CD14-positive monocyte (primary cell): ENCODE measurements at regions not wholly inside any gene's neighbourhood (a gene's known extent, or its start where the extent isn't known, plus 50 kb on each side); places are given as distances from the start of the nearest gene placed in this dataset.

ENCODE experiments used
- DNase-seq, 3 donors: peaks; one replicate each; pipeline ENCODE4 v3.0.0-alpha.2; 2011 to 2022
- H2AFZ ChIP-seq: 2 replicates; pipeline ENCODE4 v1.6.0; 2012; ENCODE audit warnings: mild to moderate bottlenecking, low read depth, low read length, inconsistent platforms; ENCODE audit not compliant: insufficient read depth, poor library complexity, severe bottlenecking
- H3K27ac ChIP-seq, 2 donors: 1 replicate in 1 of 2; 2 replicates in 1 of 2; pipeline ENCODE4 v1.5.1; 2012 to 2013; ENCODE audit warnings: low read length in 2 of 2, control low read depth in 1 of 2, inconsistent platforms in 1 of 2, low read depth in 1 of 2, mild to moderate bottlenecking in 1 of 2
- H3K27me3 ChIP-seq, 2 donors: one replicate each; pipeline versions ENCODE4 v1.6.0 to v1.6.1; 2011 to 2013; ENCODE audit warnings: low read length in 2 of 2; ENCODE audit not compliant: control insufficient read depth in 2 of 2, insufficient read depth in 2 of 2
- H3K36me3 ChIP-seq, 2 donors: replicated peaks in 1 of 2; 1 replicate in 1 of 2; 2 replicates in 1 of 2; pipeline versions ENCODE4 v1.5.1 to v1.6.1; 2012 to 2013; ENCODE audit warnings: low read length in 2 of 2, control low read depth in 1 of 2, inconsistent platforms in 1 of 2, mild to moderate bottlenecking in 1 of 2; ENCODE audit not compliant: insufficient read depth in 2 of 2, control insufficient read depth in 1 of 2
- H3K4me1 ChIP-seq, 2 donors: 1 replicate in 1 of 2; 2 replicates in 1 of 2; pipeline versions ENCODE4 v1.5.1 to v1.6.1; 2012 to 2013; ENCODE audit warnings: low read length in 2 of 2, control low read depth in 1 of 2, inconsistent platforms in 1 of 2, mild to moderate bottlenecking in 1 of 2, moderate library complexity in 1 of 2; ENCODE audit not compliant: insufficient read depth in 2 of 2, control insufficient read depth in 1 of 2
- H3K4me2 ChIP-seq: replicated peaks from 2 replicates; pipeline ENCODE3; 2012; ENCODE audit warnings: low read length, moderate library complexity, mild to moderate bottlenecking; ENCODE audit not compliant: poor library complexity, severe bottlenecking; ENCODE audit errors: extremely low read depth
- H3K4me3 ChIP-seq, 3 experiments: fragments of 200-600 bp in 1 of 3; sonication (generic) in 1 of 3; replicated peaks in 1 of 3; 1 replicate in 2 of 3; 2 replicates in 1 of 3; pipeline ENCODE4 v1.5.1; 2011 to 2013; ENCODE audit warnings: low read length in 3 of 3, mild to moderate bottlenecking in 3 of 3, control low read depth in 2 of 3, low read depth in 2 of 3, inconsistent platforms in 1 of 3, moderate library complexity in 1 of 3
- H3K79me2 ChIP-seq: 2 replicates; pipeline ENCODE4 v1.6.0; 2012; ENCODE audit warnings: mild to moderate bottlenecking, control low read depth, inconsistent platforms, low read length, moderate library complexity; ENCODE audit not compliant: insufficient read depth
- H3K9ac ChIP-seq: 2 replicates; pipeline ENCODE4 v1.6.0; 2017; ENCODE audit warnings: low read length, mild to moderate bottlenecking; ENCODE audit not compliant: insufficient read depth, poor library complexity, severe bottlenecking
- H3K9me3 ChIP-seq, 2 donors: replicated peaks in 1 of 2; 1 replicate in 1 of 2; 2 replicates in 1 of 2; pipeline versions ENCODE4 v1.5.1 to v1.6.1; 2012 to 2013; ENCODE audit warnings: low read length in 2 of 2, control low read depth in 1 of 2; ENCODE audit not compliant: control insufficient read depth in 1 of 2, insufficient read depth in 1 of 2
- H4K20me1 ChIP-seq: 2 replicates; pipeline ENCODE4 v1.6.0; 2012; ENCODE audit warnings: mild to moderate bottlenecking, low read length, control low read depth, moderate library complexity; ENCODE audit not compliant: insufficient read depth
- H3K27ac Mint-ChIP-seq, 7 donors: one replicate each; pipeline ENCODE4 v1.8.0; 2020; ENCODE audit warnings: mild to moderate bottlenecking in 7 of 7, mixed read lengths in 7 of 7, moderate library complexity in 6 of 7, inconsistent platforms in 2 of 7
- H3K27me3 Mint-ChIP-seq, 3 donors: one replicate each; pipeline ENCODE4 v1.8.0; 2021 to 2022; ENCODE audit warnings: low read depth in 3 of 3, mild to moderate bottlenecking in 3 of 3, mixed read lengths in 3 of 3, moderate library complexity in 3 of 3, inconsistent platforms in 1 of 3
- H3K36me3 Mint-ChIP-seq, 2 donors: one replicate each; pipeline ENCODE4 v1.8.0; 2020; ENCODE audit warnings: mixed read lengths in 2 of 2, inconsistent platforms in 1 of 2, mild to moderate bottlenecking in 1 of 2
- H3K4me1 Mint-ChIP-seq: one replicate; pipeline ENCODE4 v1.8.0; 2020; ENCODE audit warnings: mild to moderate bottlenecking, mixed read lengths
- H3K4me3 Mint-ChIP-seq, 2 donors: one replicate each; pipeline ENCODE4 v1.8.0; 2020; ENCODE audit warnings: mild to moderate bottlenecking in 2 of 2, mixed read lengths in 2 of 2, moderate library complexity in 1 of 2
- H3K9me3 Mint-ChIP-seq, 7 donors: one replicate each; pipeline ENCODE4 v1.8.0; 2020 to 2022; ENCODE audit warnings: mixed read lengths in 7 of 7, mild to moderate bottlenecking in 6 of 7, moderate library complexity in 6 of 7, inconsistent platforms in 2 of 7
- WGBS: methylation state at CpG from one replicate; pipeline ENCODE4 v1.1.5; 2013; ENCODE audit warnings: missing lambda C conversion rate; ENCODE audit not compliant: insufficient coverage; 5-methylcytosine and 5-hydroxymethylcytosine counted together
- intact Hi-C, 2 donors: fragments of 100-400 bp; cut with micrococcal nuclease; formaldehyde crosslinking; loops; one replicate each; pipeline versions ENCODE4 v1.15.0 to v1.15.1; 2023
- TF ChIP-seq, protein P1 (sequence below): fragments of 200-600 bp; IDR thresholded peaks from one replicate; pipeline ENCODE4 v1.8.0; 2022; ENCODE audit warnings: antibody characterized with exemption, mild to moderate bottlenecking

DNA sequence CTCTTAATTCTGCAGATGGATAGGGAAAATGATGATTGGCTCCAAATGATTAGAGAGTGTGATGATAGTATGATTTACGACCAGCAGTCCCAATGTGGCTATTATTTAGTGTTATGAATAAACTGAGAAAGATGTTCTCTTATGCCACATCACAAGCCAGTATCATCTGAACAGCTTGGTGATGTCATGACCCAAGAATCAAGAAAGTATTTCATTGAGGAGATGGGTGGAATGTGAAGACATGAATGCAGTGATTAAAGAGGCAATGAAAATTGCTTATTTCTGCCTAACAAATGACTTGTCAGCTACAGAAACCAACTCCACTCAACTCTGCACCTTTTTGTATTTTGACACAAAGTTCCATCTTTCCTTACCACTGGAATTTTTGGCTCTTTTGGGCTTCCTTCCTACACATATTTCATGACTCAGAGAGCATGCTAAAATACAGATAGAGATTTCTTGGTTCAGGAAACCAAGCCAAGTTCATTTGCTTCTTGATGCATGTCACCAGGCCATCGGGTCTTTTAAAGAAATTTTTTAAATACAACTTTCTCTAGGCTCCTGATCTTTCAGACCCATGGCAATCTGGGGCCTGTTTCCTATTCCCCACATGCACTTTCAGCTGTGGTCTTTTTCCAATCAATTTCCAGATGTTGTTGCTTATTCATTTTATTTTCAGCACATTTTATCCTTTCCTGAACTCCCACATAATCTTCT, 174.2 kb downstream of the HHIP start:
- Mint-ChIP-seq H3K4me1 (no peaks in the 10 kb centered on the region), H3K36me3 (no peaks in the 10 kb centered on the region), H3K4me3 (no peak overlapping the region), H3K9me3 (peaks cover 0 to 5% (median 2%) of the 10 kb centered on the region in 7 donors), H3K27ac (no peak overlapping the region), H3K27me3 (no peaks in the 10 kb centered on the region)
- Histone ChIP-seq H3K4me1 (no peaks in the 10 kb centered on the region), H3K9ac (no peak overlapping the region), H3K4me2 (no peak overlapping the region), H3K4me3 (no peak overlapping the region), H3K79me2 (no peaks in the 10 kb centered on the region), H3K27me3 (no peaks in the 10 kb centered on the region), H2AFZ (no peak overlapping the region), H3K9me3 (no peaks in the 10 kb centered on the region), H4K20me1 (no peaks in the 10 kb centered on the region), H3K36me3 (no peaks in the 10 kb centered on the region), H3K27ac (no peak overlapping the region)
- intact Hi-C loops, result no loop called here
- DNase-seq, result no peak
- WGBS, result 67% methylated on average over 1 of the region's 2 CpGs
- TF ChIP-seq, protein P1, sequence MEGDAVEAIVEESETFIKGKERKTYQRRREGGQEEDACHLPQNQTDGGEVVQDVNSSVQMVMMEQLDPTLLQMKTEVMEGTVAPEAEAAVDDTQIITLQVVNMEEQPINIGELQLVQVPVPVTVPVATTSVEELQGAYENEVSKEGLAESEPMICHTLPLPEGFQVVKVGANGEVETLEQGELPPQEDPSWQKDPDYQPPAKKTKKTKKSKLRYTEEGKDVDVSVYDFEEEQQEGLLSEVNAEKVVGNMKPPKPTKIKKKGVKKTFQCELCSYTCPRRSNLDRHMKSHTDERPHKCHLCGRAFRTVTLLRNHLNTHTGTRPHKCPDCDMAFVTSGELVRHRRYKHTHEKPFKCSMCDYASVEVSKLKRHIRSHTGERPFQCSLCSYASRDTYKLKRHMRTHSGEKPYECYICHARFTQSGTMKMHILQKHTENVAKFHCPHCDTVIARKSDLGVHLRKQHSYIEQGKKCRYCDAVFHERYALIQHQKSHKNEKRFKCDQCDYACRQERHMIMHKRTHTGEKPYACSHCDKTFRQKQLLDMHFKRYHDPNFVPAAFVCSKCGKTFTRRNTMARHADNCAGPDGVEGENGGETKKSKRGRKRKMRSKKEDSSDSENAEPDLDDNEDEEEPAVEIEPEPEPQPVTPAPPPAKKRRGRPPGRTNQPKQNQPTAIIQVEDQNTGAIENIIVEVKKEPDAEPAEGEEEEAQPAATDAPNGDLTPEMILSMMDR, result no peak

DNA sequence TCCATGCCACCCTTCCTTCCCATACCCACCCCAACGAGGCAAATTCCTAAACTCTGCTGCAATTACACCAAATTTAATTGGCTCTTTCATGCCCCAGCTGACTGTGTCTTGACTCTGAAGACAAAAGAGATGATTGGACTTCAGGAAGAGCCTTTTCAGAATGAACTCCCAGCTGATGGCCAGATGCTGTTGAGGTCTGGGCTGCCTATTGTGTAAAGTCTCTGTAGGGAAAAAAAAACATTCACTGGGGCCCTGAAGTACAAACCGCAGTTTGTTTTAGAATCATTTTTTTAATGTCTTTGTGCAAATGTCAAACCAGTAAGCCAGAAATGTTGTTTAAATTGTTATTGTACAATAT, 174.8 kb downstream of the HHIP start:
- H3K4me3 Mint-ChIP-seq, result no peak overlapping the region
- H3K9me3 Mint-ChIP-seq, result peaks cover 0 to 5% (median 2%) of the 10 kb centered on the region in 7 donors
- intact Hi-C loops, result no loop called here
- H3K27ac Mint-ChIP-seq, result no peak overlapping the region
- H3K27me3 Mint-ChIP-seq, result no peaks in the 10 kb centered on the region
- DNase-seq, result no peak
- H2AFZ ChIP-seq, result no peak overlapping the region
- WGBS, result 20% methylated on average over 1 of the region's 2 CpGs
- no peaks in the 10 kb centered on the region for H3K4me1 Mint-ChIP-seq
- no peaks in the 10 kb centered on the region for H3K36me3 ChIP-seq
- H4K20me1 ChIP-seq, result no peaks in the 10 kb centered on the region
- no peaks in the 10 kb centered on the region for H3K27me3 ChIP-seq
- no peak overlapping the region for H3K9ac ChIP-seq
- TF ChIP-seq, protein P1, result no peak
- H3K79me2 ChIP-seq, result no peaks in the 10 kb centered on the region
- H3K36me3 Mint-ChIP-seq, result no peaks in the 10 kb centered on the region
- no peaks in the 10 kb centered on the region for H3K4me1 ChIP-seq
- no peak overlapping the region for H3K27ac ChIP-seq
- H3K4me3 ChIP-seq, result no peak overlapping the region
- H3K4me2 ChIP-seq, result no peak overlapping the region
- H3K9me3 ChIP-seq, result no peaks in the 10 kb centered on the region
